ENCODE measurements at regions not wholly inside any gene's neighbourhood (a gene's known extent, or its start where the extent isn't known, plus 50 kb on each side); places are given as distances from the start of the nearest gene placed in this dataset.

GRCh38 chr5:115387816-115388215, 91.4 kb upstream of the CCDC112 start:
- TF ChIP-seq EZH2 (conservative IDR thresholded peaks at IDR 0.05; ENCODE audit: low read depth, low read length) (no peak), NFIC (IDR thresholded peaks at IDR 0.05; ENCODE audit: low read length) (no peak), KLF16 (CRISPR knock-in tag; IDR thresholded peaks at IDR 0.05) (no peak), PITX1 (CRISPR knock-in tag; IDR thresholded peaks at IDR 0.05) (no peak), POLR2AphosphoS5 (IDR thresholded peaks at IDR 0.05; ENCODE audit: low read depth, low read length) (no peak), POLR2A (IDR thresholded peaks at IDR 0.05; ENCODE audit: insufficient read depth in 1 of 2, low read depth in 2 of 2, low read length in 2 of 2) (no peak), CTCF (CRISPR knock-in tag; IDR thresholded peaks at IDR 0.05) (no peak)
